Trophoblast cell (in vitro differentiated cells and primary cell): ENCODE measurements at regions not wholly inside any gene's neighbourhood (a gene's known extent, or its start where the extent isn't known, plus 50 kb on each side); places are given as distances from the start of the nearest gene placed in this dataset.
A peak's percentile ranks its signal among the peaks of the same experiment; 100 is the strongest.

Experiments
- DNase-seq, 2 donors: peaks; one replicate each; pipeline ENCODE4 v3.0.0-alpha.2; 2016
- H2AFZ ChIP-seq: 2 replicates; pipeline ENCODE4 v1.6.1; 2013; ENCODE audit warnings: low read length, moderate library complexity, mild to moderate bottlenecking; ENCODE audit not compliant: insufficient read depth, poor library complexity
- H2AK5ac ChIP-seq: 2 replicates; pipeline ENCODE4 v1.6.1; 2013; ENCODE audit warnings: mild to moderate bottlenecking, low read length
- H2BK120ac ChIP-seq: 2 replicates; pipeline ENCODE4 v1.6.1; 2013; ENCODE audit warnings: low read length, mild to moderate bottlenecking, moderate library complexity; ENCODE audit not compliant: insufficient read depth, poor library complexity
- H2BK12ac ChIP-seq: 2 replicates; pipeline ENCODE4 v1.6.1; 2013; ENCODE audit warnings: mild to moderate bottlenecking, low read length, moderate library complexity
- H2BK5ac ChIP-seq: 2 replicates; pipeline ENCODE4 v1.6.1; 2013; ENCODE audit warnings: low read length, low read depth, moderate library complexity, mild to moderate bottlenecking; ENCODE audit not compliant: poor library complexity
- H3K14ac ChIP-seq: 2 replicates; pipeline ENCODE4 v1.6.1; 2013; ENCODE audit warnings: mild to moderate bottlenecking, low read length
- H3K18ac ChIP-seq: 2 replicates; pipeline ENCODE4 v1.6.1; 2013; ENCODE audit warnings: mild to moderate bottlenecking, low read length
- H3K23ac ChIP-seq: 2 replicates; pipeline ENCODE4 v1.6.1; 2013; ENCODE audit warnings: low read length
- H3K27ac ChIP-seq: 2 replicates; pipeline ENCODE4 v1.5.1; 2013; ENCODE audit warnings: low read depth, mild to moderate bottlenecking, inconsistent platforms, low read length, moderate library complexity
- H3K27me3 ChIP-seq: 2 replicates; pipeline ENCODE4 v1.6.1; 2013; ENCODE audit warnings: inconsistent platforms, mild to moderate bottlenecking, low read length, moderate library complexity; ENCODE audit not compliant: insufficient read depth
- H3K36me3 ChIP-seq, 2 experiments: 1 replicate in 1 of 2; 2 replicates in 1 of 2; pipeline ENCODE4 v1.6.1; 2013; ENCODE audit warnings: low read length in 2 of 2, mild to moderate bottlenecking in 2 of 2, moderate library complexity in 1 of 2; ENCODE audit not compliant: insufficient read depth in 2 of 2, control insufficient read depth in 1 of 2
- H3K4ac ChIP-seq: 2 replicates; pipeline ENCODE4 v1.6.1; 2013; ENCODE audit warnings: low read depth, mild to moderate bottlenecking, low read length, moderate library complexity
- H3K4me1 ChIP-seq, 2 experiments: 1 replicate in 1 of 2; 2 replicates in 1 of 2; pipeline ENCODE4 v1.6.1; 2013; ENCODE audit warnings: low read length in 2 of 2, mild to moderate bottlenecking in 2 of 2, moderate library complexity in 1 of 2; ENCODE audit not compliant: insufficient read depth in 2 of 2, control insufficient read depth in 1 of 2
- H3K4me2 ChIP-seq: 2 replicates; pipeline ENCODE4 v1.6.1; 2013; ENCODE audit warnings: inconsistent platforms, mild to moderate bottlenecking, low read length, moderate library complexity
- H3K4me3 ChIP-seq: 2 replicates; pipeline ENCODE4 v1.5.1; 2013; ENCODE audit warnings: mild to moderate bottlenecking, low read depth, low read length, inconsistent platforms
- H3K79me1 ChIP-seq: one replicate; pipeline ENCODE4 v1.6.1; 2013; ENCODE audit warnings: low read length
- H3K79me2 ChIP-seq: 2 replicates; pipeline ENCODE4 v1.6.1; 2013; ENCODE audit warnings: low read length, mild to moderate bottlenecking; ENCODE audit not compliant: control insufficient read depth, insufficient read depth, poor library complexity
- H3K9ac ChIP-seq: 2 replicates; pipeline ENCODE4 v1.6.1; 2013; ENCODE audit warnings: mild to moderate bottlenecking, low read length
- H3K9me3 ChIP-seq: 2 replicates; pipeline ENCODE4 v1.6.1; 2013; ENCODE audit warnings: low read depth, mild to moderate bottlenecking, control low read depth, inconsistent platforms, low read length; ENCODE audit not compliant: insufficient read depth
- H4K12ac ChIP-seq: 2 replicates; pipeline ENCODE4 v1.6.1; 2013; ENCODE audit warnings: low read depth, mild to moderate bottlenecking, low read length, moderate library complexity
- H4K8ac ChIP-seq: 2 replicates; pipeline ENCODE4 v1.6.1; 2013; ENCODE audit warnings: low read depth, mild to moderate bottlenecking, low read length, moderate library complexity
- H4K91ac ChIP-seq: one replicate; pipeline ENCODE4 v1.6.1; 2013; ENCODE audit warnings: low read depth, mild to moderate bottlenecking, low read length, moderate library complexity
- WGBS: extraction: QIAGEN DNeasy Blood & Tissue Kit; methylation state at CpG from one replicate; pipeline ENCODE4 v1.1.7; 2013; ENCODE audit warnings: missing lambda C conversion rate; ENCODE audit not compliant: insufficient read length, insufficient coverage; ENCODE audit errors: extremely low coverage; 5-methylcytosine and 5-hydroxymethylcytosine counted together

GRCh38 chr5:128877476-128877875, 87.8 kb upstream of the SLC27A6 start:
- H3K4ac ChIP-seq: no peak overlapping the region
- H3K4me1 ChIP-seq: no peaks in the 10 kb centered on the region
- no peaks in the 10 kb centered on the region for H3K79me2 ChIP-seq
- H2AFZ ChIP-seq: no peak overlapping the region
- no peak overlapping the region for H3K4me3 ChIP-seq
- no peak overlapping the region for H2BK120ac ChIP-seq
- no peak overlapping the region for H2BK12ac ChIP-seq
- H3K9me3 ChIP-seq: no peaks in the 10 kb centered on the region
- no peak overlapping the region for H4K12ac ChIP-seq
- no CpG with 5 or more reads among the region's 4 CpGs for WGBS
- no peak overlapping the region for H4K8ac ChIP-seq
- no peaks in the 10 kb centered on the region for H3K79me1 ChIP-seq
- H4K91ac ChIP-seq: no peak overlapping the region
- no peak overlapping the region for H3K18ac ChIP-seq
- no peak overlapping the region for H3K23ac ChIP-seq
- H3K27me3 ChIP-seq: no peaks in the 10 kb centered on the region
- no peak overlapping the region for H2AK5ac ChIP-seq
- no peaks in the 10 kb centered on the region for H3K36me3 ChIP-seq
- no peak for DNase-seq
- H3K14ac ChIP-seq: no peak overlapping the region
- H3K4me2 ChIP-seq: no peak overlapping the region
- no peak overlapping the region for H3K27ac ChIP-seq
- H3K9ac ChIP-seq: no peak overlapping the region
- H2BK5ac ChIP-seq: no peak overlapping the region

- Histone ChIP-seq H4K12ac (no peak overlapping the region), H2BK5ac (no peak overlapping the region), H3K27ac (no peak overlapping the region), H3K18ac (no peak overlapping the region), H3K9ac (no peak overlapping the region), H2AK5ac (no peak overlapping the region), H3K9me3 (no peaks in the 10 kb centered on the region), H4K8ac (no peak overlapping the region), H3K36me3 (no peaks in the 10 kb centered on the region), H3K4me2 (no peak overlapping the region), H3K4ac (no peak overlapping the region), H3K4me3 (no peak overlapping the region), H3K79me2 (no peaks in the 10 kb centered on the region), H4K91ac (no peak overlapping the region), H3K23ac (no peak overlapping the region), H2BK12ac (no peak overlapping the region), H3K4me1 (no peaks in the 10 kb centered on the region), H2AFZ (no peak overlapping the region), H3K27me3 (no peaks in the 10 kb centered on the region), H2BK120ac (no peak overlapping the region), H3K79me1 (no peaks in the 10 kb centered on the region), H3K14ac (no peak overlapping the region)
- no peak for DNase-seq
- no CpG with 5 or more reads among the region's 4 CpGs for WGBS
Observed at GRCh38 chr5:128881502-128882018, 83.7 kb upstream of the SLC27A6 start.

GRCh38 chr5:128885649-128886255, 79.5 kb upstream of the SLC27A6 start:
- no peak overlapping the region for H3K27ac ChIP-seq
- H2BK5ac ChIP-seq: no peak overlapping the region
- H3K9ac ChIP-seq: no peak overlapping the region
- H3K4ac ChIP-seq: no peak overlapping the region
- H4K12ac ChIP-seq: no peak overlapping the region
- no peaks in the 10 kb centered on the region for H3K4me1 ChIP-seq
- H3K36me3 ChIP-seq: no peaks in the 10 kb centered on the region
- no peak overlapping the region for H3K23ac ChIP-seq
- peak in 1 of 2 donors; percentile 5 for DNase-seq
- no peak overlapping the region for H3K18ac ChIP-seq
- no peaks in the 10 kb centered on the region for H3K27me3 ChIP-seq
- no peak overlapping the region for H2BK12ac ChIP-seq
- no peaks in the 10 kb centered on the region for H3K79me2 ChIP-seq
- no peaks in the 10 kb centered on the region for H3K79me1 ChIP-seq
- no peak overlapping the region for H2AK5ac ChIP-seq
- no peaks in the 10 kb centered on the region for H3K9me3 ChIP-seq
- H4K91ac ChIP-seq: no peak overlapping the region
- H2BK120ac ChIP-seq: no peak overlapping the region
- H3K4me3 ChIP-seq: no peak overlapping the region
- no peak overlapping the region for H4K8ac ChIP-seq
- no peak overlapping the region for H3K4me2 ChIP-seq
- H3K14ac ChIP-seq: no peak overlapping the region
- H2AFZ ChIP-seq: no peak overlapping the region

- Histone ChIP-seq H4K8ac (no peak overlapping the region), H2BK12ac (no peak overlapping the region), H3K4me3 (no peak overlapping the region), H4K12ac (no peak overlapping the region), H3K23ac (no peak overlapping the region), H3K79me1 (no peaks in the 10 kb centered on the region), H4K91ac (no peak overlapping the region), H2BK5ac (no peak overlapping the region), H3K27ac (no peak overlapping the region), H3K9ac (no peak overlapping the region), H2BK120ac (no peak overlapping the region), H3K4me1 (no peaks in the 10 kb centered on the region), H3K79me2 (no peaks in the 10 kb centered on the region), H3K18ac (no peak overlapping the region), H3K4me2 (no peak overlapping the region), H3K36me3 (no peaks in the 10 kb centered on the region), H2AK5ac (no peak overlapping the region), H2AFZ (no peak overlapping the region), H3K9me3 (peaks cover 2% of the 10 kb centered on the region), H3K14ac (no peak overlapping the region), H3K4ac (no peak overlapping the region), H3K27me3 (no peaks in the 10 kb centered on the region)
- DNase-seq: no peak
Observed at GRCh38 chr5:128895122-128895521, 70.2 kb upstream of the SLC27A6 start.
